ENCODE measurements at regions not wholly inside any gene's neighbourhood (a gene's known extent, or its start where the extent isn't known, plus 50 kb on each side); places are given as distances from the start of the nearest gene placed in this dataset.

DNA sequence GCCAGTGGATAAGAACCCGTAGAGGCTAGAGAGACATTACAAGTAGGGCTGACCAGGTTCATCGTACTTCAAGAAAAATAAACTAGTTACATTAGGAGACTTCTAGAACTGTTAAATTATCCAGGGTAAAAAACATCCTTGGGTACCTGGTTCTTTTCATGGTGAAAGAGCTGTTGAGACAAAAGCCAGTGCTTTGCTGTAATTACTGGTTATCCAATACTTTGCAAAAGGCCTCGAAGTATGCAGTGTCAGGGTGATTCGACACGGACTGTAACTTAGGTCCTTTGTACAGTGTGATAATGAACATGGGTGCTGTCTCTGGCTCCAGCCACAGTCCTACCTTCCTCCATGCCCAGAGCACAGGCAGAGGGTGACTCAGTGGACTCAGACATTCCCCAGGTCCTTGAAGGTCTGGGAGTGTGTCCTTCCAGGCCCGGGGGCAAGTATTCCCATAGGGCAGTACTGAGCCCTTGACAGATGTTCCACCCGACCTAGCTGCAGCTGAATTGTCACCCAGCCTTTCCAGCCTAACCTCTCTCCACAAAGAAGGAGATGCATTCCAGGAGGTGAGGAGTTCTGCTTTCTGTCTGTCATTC lies 123.6 kb upstream of the TMEM72 start:
- DNase-seq (ENCODE audit: low read depth), result no peak
- H3K4me3 ChIP-seq (ENCODE audit: low read depth, low read length), result no peak overlapping the region
- TF ChIP-seq, protein P1, sequence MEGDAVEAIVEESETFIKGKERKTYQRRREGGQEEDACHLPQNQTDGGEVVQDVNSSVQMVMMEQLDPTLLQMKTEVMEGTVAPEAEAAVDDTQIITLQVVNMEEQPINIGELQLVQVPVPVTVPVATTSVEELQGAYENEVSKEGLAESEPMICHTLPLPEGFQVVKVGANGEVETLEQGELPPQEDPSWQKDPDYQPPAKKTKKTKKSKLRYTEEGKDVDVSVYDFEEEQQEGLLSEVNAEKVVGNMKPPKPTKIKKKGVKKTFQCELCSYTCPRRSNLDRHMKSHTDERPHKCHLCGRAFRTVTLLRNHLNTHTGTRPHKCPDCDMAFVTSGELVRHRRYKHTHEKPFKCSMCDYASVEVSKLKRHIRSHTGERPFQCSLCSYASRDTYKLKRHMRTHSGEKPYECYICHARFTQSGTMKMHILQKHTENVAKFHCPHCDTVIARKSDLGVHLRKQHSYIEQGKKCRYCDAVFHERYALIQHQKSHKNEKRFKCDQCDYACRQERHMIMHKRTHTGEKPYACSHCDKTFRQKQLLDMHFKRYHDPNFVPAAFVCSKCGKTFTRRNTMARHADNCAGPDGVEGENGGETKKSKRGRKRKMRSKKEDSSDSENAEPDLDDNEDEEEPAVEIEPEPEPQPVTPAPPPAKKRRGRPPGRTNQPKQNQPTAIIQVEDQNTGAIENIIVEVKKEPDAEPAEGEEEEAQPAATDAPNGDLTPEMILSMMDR (IDR thresholded peaks at IDR 0.05; ENCODE audit: low read depth, low read length, missing control alignments), result no peak

GRCh38 chr10:44788147-44789129 lies 122.7 kb upstream of the TMEM72 start:
- TF ChIP-seq, protein P1 (IDR thresholded peaks at IDR 0.05; ENCODE audit: low read depth, low read length, missing control alignments), result no peak
- DNase-seq (ENCODE audit: low read depth), result no peak
- H3K4me3 ChIP-seq (ENCODE audit: low read depth, low read length), result no peak overlapping the region

DNA sequence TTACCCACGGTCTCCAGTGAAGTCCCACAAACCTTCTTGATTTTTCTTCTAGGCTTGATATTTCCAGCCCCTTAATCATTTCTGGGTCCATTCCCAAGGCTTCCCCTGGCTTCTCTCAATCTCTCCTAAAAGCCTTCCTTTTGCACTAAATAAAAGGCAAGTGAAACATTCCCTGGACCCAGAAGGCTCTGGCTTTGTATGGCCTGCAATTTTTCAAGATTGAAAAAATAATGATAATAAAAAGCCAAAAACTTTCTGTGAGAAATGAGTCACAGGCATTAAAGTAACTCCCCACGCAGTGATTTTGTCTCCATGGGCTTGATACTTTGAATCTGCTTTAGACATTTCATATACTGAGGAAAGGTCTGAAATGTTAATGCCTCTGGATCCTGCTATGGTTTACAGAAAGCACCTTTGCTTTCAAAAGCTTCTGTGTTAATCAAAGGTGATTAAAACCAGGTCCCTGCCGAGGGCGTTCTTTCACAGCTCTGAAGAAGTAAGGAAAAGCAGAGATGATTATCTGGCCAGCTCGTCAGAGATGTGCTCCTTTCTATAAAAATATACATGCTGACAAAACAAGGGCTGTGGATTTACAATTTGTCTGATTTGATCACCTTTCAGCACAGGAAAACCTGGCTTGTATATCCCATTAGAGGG lies 118.9 kb upstream of the TMEM72 start:
- no peak for DNase-seq (ENCODE audit: low read depth)
- TF ChIP-seq, protein P1 (IDR thresholded peaks at IDR 0.05; ENCODE audit: low read depth, low read length, missing control alignments), result no peak
- H3K4me3 ChIP-seq (ENCODE audit: low read depth, low read length), result no peak overlapping the region

GRCh38 chr10:44799966-44800365 lies 111.2 kb upstream of the TMEM72 start:
- DNase-seq (ENCODE audit: low read depth), result no peak
- H3K4me3 ChIP-seq (ENCODE audit: low read depth, low read length), result no peak overlapping the region
- TF ChIP-seq, protein P1 (IDR thresholded peaks at IDR 0.05; ENCODE audit: low read depth, low read length, missing control alignments), result no peak

DNA sequence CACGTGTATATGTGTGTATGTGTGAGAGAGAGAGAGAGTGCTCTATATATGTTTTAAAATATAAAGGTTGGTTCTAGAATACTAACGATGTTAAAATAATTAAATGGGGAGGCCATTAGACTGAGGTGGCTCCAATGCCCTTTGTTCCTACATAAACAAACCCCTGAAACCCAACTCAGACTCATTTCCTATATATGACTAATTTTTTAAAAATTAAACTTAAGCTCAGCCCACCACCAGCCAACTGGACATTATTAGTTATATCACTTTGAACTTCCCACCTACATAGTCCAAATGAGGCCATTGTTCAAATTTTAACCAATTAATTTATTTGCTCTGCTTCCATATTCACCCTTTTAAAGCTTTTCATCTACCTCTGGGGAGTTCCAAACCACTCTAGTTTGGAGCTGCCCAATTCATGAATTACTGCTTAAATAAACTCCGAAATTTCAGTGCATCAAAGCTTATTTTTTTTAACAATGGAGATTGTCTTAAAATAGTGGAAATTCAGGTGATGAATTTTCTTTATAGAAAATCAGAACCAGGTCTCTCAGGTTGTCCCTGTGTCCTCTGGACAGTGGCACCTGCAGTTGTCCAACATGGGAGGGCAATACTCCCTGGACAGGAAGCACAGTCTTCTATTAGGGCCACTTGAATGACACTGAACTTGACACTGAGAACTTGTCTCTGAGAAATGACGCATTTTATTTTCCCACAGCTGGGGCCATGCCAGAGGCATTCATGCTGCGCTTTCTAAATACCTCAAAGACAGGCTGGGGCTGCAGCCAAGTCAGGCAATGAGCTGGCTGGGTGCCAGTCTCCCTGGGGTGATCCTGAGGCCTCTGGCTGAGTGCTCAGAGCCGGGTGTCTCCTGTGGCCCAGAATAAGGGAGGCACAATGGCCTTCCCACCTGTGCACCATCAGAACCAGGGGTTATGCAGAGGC lies 109.5 kb upstream of the TMEM72 start:
- H3K4me3 ChIP-seq (ENCODE audit: low read depth, low read length), result no peak overlapping the region

More for the DNA sequence above, 109.5 kb upstream of the TMEM72 start:
- TF ChIP-seq, protein P1 (IDR thresholded peaks at IDR 0.05; ENCODE audit: low read depth, low read length, missing control alignments), result no peak
- no peak for DNase-seq (ENCODE audit: low read depth)

All from GM12864 (cell line).